Mesendoderm (in vitro differentiated cells): ENCODE measurements at regions not wholly inside any gene's neighbourhood (a gene's known extent, or its start where the extent isn't known, plus 50 kb on each side); places are given as distances from the start of the nearest gene placed in this dataset.

Source experiments
- DNase-seq: peaks from one replicate; pipeline ENCODE4 v3.0.0; 2013
- H2AK5ac ChIP-seq: 2 replicates; pipeline ENCODE4 v1.6.1; 2013; ENCODE audit warnings: low read length, inconsistent platforms
- H2BK120ac ChIP-seq: 2 replicates; pipeline ENCODE4 v1.6.1; 2013; ENCODE audit warnings: low read depth, mild to moderate bottlenecking, low read length, moderate library complexity, mixed read lengths
- H2BK15ac ChIP-seq: replicated peaks from 2 replicates; pipeline ENCODE4 v1.6.1; 2013; ENCODE audit warnings: low read depth, mild to moderate bottlenecking, moderate library complexity
- H2BK5ac ChIP-seq: 2 replicates; pipeline ENCODE4 v1.6.1; 2013; ENCODE audit warnings: low read length, inconsistent platforms
- H3K18ac ChIP-seq: 2 replicates; pipeline ENCODE4 v1.6.1; 2013; ENCODE audit warnings: mild to moderate bottlenecking, low read length, mixed read lengths
- H3K23ac ChIP-seq: one replicate; pipeline ENCODE4 v1.6.1; 2013; ENCODE audit warnings: low read length
- H3K27ac ChIP-seq: 2 replicates; pipeline ENCODE4 v1.5.1; 2013; ENCODE audit warnings: low read depth, mild to moderate bottlenecking, inconsistent platforms, low read length, moderate library complexity
- H3K27me3 ChIP-seq: 2 replicates; pipeline ENCODE4 v1.6.1; 2013; ENCODE audit warnings: low read length, control low read depth, mild to moderate bottlenecking, inconsistent platforms; ENCODE audit not compliant: insufficient read depth, poor library complexity
- H3K36me3 ChIP-seq: 2 replicates; pipeline ENCODE4 v1.6.1; 2013; ENCODE audit warnings: low read length, inconsistent platforms; ENCODE audit not compliant: control insufficient read depth, insufficient read depth
- H3K4ac ChIP-seq: one replicate; pipeline ENCODE4 v1.6.1; 2013; ENCODE audit warnings: low read depth, mild to moderate bottlenecking, low read length, moderate library complexity
- H3K4me1 ChIP-seq: 2 replicates; pipeline ENCODE4 v1.6.1; 2013; ENCODE audit warnings: low read depth, low read length, inconsistent platforms; ENCODE audit not compliant: control insufficient read depth
- H3K4me2 ChIP-seq: 2 replicates; pipeline ENCODE4 v1.6.1; 2013; ENCODE audit warnings: low read length
- H3K4me3 ChIP-seq: 2 replicates; pipeline ENCODE4 v1.5.1; 2013; ENCODE audit warnings: mild to moderate bottlenecking, low read length
- H3K56ac ChIP-seq: one replicate; pipeline ENCODE4 v1.6.1; 2013; ENCODE audit warnings: low read length
- H3K79me1 ChIP-seq: 2 replicates; pipeline ENCODE4 v1.6.1; 2013; ENCODE audit warnings: low read length, inconsistent platforms
- H3K79me2 ChIP-seq: 2 replicates; pipeline ENCODE4 v1.6.1; 2013; ENCODE audit warnings: mild to moderate bottlenecking, low read length; ENCODE audit not compliant: control insufficient read depth, insufficient read depth
- H3K9ac ChIP-seq: 2 replicates; pipeline ENCODE4 v1.6.1; 2013; ENCODE audit warnings: low read length, inconsistent platforms
- H4K5ac ChIP-seq: one replicate; pipeline ENCODE4 v1.6.1; 2013; ENCODE audit warnings: low read length
- H4K8ac ChIP-seq: one replicate; pipeline ENCODE4 v1.6.1; 2013; ENCODE audit warnings: low read depth, mild to moderate bottlenecking, control low read depth, low read length, moderate library complexity
- WGBS: extraction: QIAGEN DNeasy Blood & Tissue Kit; methylation state at CpG from one replicate; pipeline ENCODE4 v1.1.7; 2013; ENCODE audit warnings: low lambda C conversion rate, missing lambda C conversion rate; ENCODE audit not compliant: insufficient coverage; ENCODE audit errors: extremely low coverage; 5-methylcytosine and 5-hydroxymethylcytosine counted together

GRCh38 chr9:16282216-16282615 is 588.3 kb downstream of the BNC2 start:
- H2BK120ac ChIP-seq = no peak overlapping the region
- no peaks in the 10 kb centered on the region for H3K79me2 ChIP-seq
- H2AK5ac ChIP-seq = no peak overlapping the region
- H3K27ac ChIP-seq = no peak overlapping the region
- H3K4me1 ChIP-seq = no peaks in the 10 kb centered on the region
- no peaks in the 10 kb centered on the region for H3K36me3 ChIP-seq
- H3K4me3 ChIP-seq = no peak overlapping the region
- no peaks in the 10 kb centered on the region for H3K27me3 ChIP-seq
- H3K4me2 ChIP-seq = no peak overlapping the region
- H3K56ac ChIP-seq = no peak overlapping the region
- no peak for DNase-seq
- no peak overlapping the region for H3K4ac ChIP-seq
- no peak overlapping the region for H4K8ac ChIP-seq
- no peak overlapping the region for H2BK5ac ChIP-seq
- H3K9ac ChIP-seq = no peak overlapping the region
- WGBS = no CpG with 5 or more reads among the region's 2 CpGs
- H3K23ac ChIP-seq = no peak overlapping the region
- no peak overlapping the region for H3K18ac ChIP-seq
- H4K5ac ChIP-seq = no peak overlapping the region
- H2BK15ac ChIP-seq = no peak overlapping the region
- no peaks in the 10 kb centered on the region for H3K79me1 ChIP-seq

DNA sequence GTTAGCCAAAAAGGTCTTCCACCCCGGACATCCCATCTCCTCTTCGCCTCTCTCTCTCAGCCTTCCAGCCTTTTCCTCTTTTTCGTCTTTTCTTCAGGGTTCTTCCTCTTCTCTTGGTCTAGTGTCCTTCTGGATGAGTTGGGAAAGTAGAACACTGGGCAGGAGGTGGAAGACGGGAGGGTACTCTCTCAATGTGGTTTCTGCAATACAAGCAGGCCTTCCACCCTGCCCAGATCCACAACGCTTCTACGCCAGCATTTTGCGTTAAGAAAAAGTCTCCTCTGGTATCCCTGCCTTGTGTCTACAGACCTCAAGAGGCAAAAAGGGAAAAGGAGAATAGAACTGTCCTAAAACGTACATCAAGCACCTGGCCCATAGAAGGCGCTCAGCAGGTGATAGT is 587.8 kb downstream of the BNC2 start:
- Histone ChIP-seq H2AK5ac (no peak overlapping the region), H3K27ac (no peak overlapping the region)

DNA sequence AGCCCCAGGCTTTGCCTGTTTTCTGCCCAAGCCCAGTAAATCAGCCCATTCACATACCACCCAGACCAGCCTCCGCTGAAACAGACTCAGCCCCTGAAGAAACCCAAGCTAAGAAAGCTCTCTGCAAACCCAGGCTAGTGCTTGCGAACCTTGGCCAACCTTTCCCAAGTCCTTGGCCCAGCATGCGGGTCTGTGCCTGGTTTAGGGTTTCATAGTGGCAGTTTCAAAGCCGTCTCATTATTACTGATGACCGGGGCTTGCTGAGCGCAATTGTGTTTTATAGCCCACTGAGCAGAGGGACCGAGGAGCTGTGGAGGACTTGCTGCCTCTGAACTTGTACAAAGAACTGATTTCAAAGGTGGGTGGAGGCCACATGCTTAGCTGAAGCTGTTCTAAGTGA is 584.3 kb downstream of the BNC2 start:
- H2BK5ac ChIP-seq = no peak overlapping the region

More for the DNA sequence above, 587.8 kb downstream of the BNC2 start:
- Histone ChIP-seq H2BK120ac (no peak overlapping the region), H4K8ac (no peak overlapping the region), H3K79me1 (no peaks in the 10 kb centered on the region), H3K36me3 (no peaks in the 10 kb centered on the region), H3K79me2 (no peaks in the 10 kb centered on the region), H2BK5ac (no peak overlapping the region), H3K4me2 (no peak overlapping the region), H3K18ac (no peak overlapping the region), H4K5ac (no peak overlapping the region), H3K4ac (no peak overlapping the region), H3K9ac (no peak overlapping the region), H2BK15ac (no peak overlapping the region), H3K4me3 (no peak overlapping the region), H3K56ac (no peak overlapping the region), H3K23ac (no peak overlapping the region), H3K4me1 (no peaks in the 10 kb centered on the region), H3K27me3 (no peaks in the 10 kb centered on the region)
- no peak for DNase-seq
- WGBS = no CpG with 5 or more reads among the region's 9 CpGs

GRCh38 chr9:16289639-16290038 is 580.8 kb downstream of the BNC2 start:
- WGBS = no CpG with 5 or more reads among the region's 3 CpGs
- Histone ChIP-seq H3K4me3 (no peak overlapping the region), H3K79me1 (no peaks in the 10 kb centered on the region), H3K79me2 (no peaks in the 10 kb centered on the region), H3K27me3 (no peaks in the 10 kb centered on the region), H3K4me2 (no peak overlapping the region), H3K18ac (no peak overlapping the region), H4K5ac (no peak overlapping the region), H3K27ac (no peak overlapping the region), H3K4me1 (no peaks in the 10 kb centered on the region), H3K9ac (no peak overlapping the region), H3K23ac (no peak overlapping the region), H4K8ac (no peak overlapping the region), H2BK120ac (no peak overlapping the region), H2BK5ac (no peak overlapping the region), H2BK15ac (no peak overlapping the region), H2AK5ac (no peak overlapping the region), H3K4ac (no peak overlapping the region), H3K36me3 (no peaks in the 10 kb centered on the region), H3K56ac (no peak overlapping the region)
- DNase-seq = no peak

More for the DNA sequence above, 584.3 kb downstream of the BNC2 start:
- H3K18ac ChIP-seq = no peak overlapping the region
- H3K4ac ChIP-seq = no peak overlapping the region
- no CpG with 5 or more reads among the region's 7 CpGs for WGBS
- no peak overlapping the region for H3K4me3 ChIP-seq
- no peak overlapping the region for H4K5ac ChIP-seq
- H3K23ac ChIP-seq = no peak overlapping the region
- H3K27ac ChIP-seq = no peak overlapping the region
- no peak overlapping the region for H2BK120ac ChIP-seq
- H3K79me1 ChIP-seq = no peaks in the 10 kb centered on the region
- no peaks in the 10 kb centered on the region for H3K27me3 ChIP-seq
- no peaks in the 10 kb centered on the region for H3K79me2 ChIP-seq
- DNase-seq = no peak
- H2AK5ac ChIP-seq = no peak overlapping the region
- no peak overlapping the region for H2BK15ac ChIP-seq
- H3K56ac ChIP-seq = no peak overlapping the region
- H4K8ac ChIP-seq = no peak overlapping the region
- H3K4me2 ChIP-seq = no peak overlapping the region
- H3K4me1 ChIP-seq = no peaks in the 10 kb centered on the region
- H3K9ac ChIP-seq = no peak overlapping the region
- no peaks in the 10 kb centered on the region for H3K36me3 ChIP-seq

- no peak overlapping the region for H3K23ac ChIP-seq
- no peak for DNase-seq
- H3K27me3 ChIP-seq = no peaks in the 10 kb centered on the region
- H2BK5ac ChIP-seq = no peak overlapping the region
- H3K56ac ChIP-seq = no peak overlapping the region
- H3K4ac ChIP-seq = no peak overlapping the region
- H4K5ac ChIP-seq = no peak overlapping the region
- no peaks in the 10 kb centered on the region for H3K79me1 ChIP-seq
- H2AK5ac ChIP-seq = no peak overlapping the region
- H3K4me2 ChIP-seq = no peak overlapping the region
- no peak overlapping the region for H2BK15ac ChIP-seq
- H4K8ac ChIP-seq = no peak overlapping the region
- no peak overlapping the region for H2BK120ac ChIP-seq
- no CpG with 5 or more reads among the region's 5 CpGs for WGBS
- H3K79me2 ChIP-seq = no peaks in the 10 kb centered on the region
- H3K18ac ChIP-seq = no peak overlapping the region
- no peaks in the 10 kb centered on the region for H3K36me3 ChIP-seq
- no peak overlapping the region for H3K9ac ChIP-seq
- H3K27ac ChIP-seq = no peak overlapping the region
- H3K4me1 ChIP-seq = no peaks in the 10 kb centered on the region
- no peak overlapping the region for H3K4me3 ChIP-seq
Observed at GRCh38 chr9:16290169-16290568, 580.3 kb downstream of the BNC2 start.

DNA sequence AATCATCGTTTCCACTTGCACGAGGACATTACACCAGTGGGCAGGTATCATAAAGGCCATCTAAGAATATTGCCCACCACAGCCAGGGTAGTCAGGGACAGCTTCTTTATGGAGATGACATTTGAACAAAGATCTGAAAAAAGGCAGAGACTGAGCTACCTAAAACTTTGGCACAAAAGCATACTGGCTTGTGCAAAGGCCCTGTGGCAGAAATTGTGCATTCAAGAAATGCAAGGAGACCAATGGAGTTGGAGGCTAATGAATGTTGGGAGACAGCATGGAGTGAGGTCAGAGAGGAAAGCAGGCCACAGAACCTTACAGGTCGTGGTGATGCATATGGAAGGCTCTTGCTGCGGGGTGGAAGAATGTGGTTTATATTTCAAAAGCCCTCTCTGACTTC is 578.5 kb downstream of the BNC2 start:
- no peak overlapping the region for H4K8ac ChIP-seq
- no CpG with 5 or more reads among the region's 4 CpGs for WGBS
- H2BK15ac ChIP-seq = no peak overlapping the region
- H3K36me3 ChIP-seq = no peaks in the 10 kb centered on the region
- no peak overlapping the region for H2AK5ac ChIP-seq
- no peak for DNase-seq
- no peak overlapping the region for H4K5ac ChIP-seq
- H3K23ac ChIP-seq = no peak overlapping the region
- no peak overlapping the region for H3K18ac ChIP-seq
- H3K9ac ChIP-seq = no peak overlapping the region
- no peak overlapping the region for H2BK120ac ChIP-seq
- H3K4me2 ChIP-seq = no peak overlapping the region
- H3K4me3 ChIP-seq = no peak overlapping the region
- H3K56ac ChIP-seq = no peak overlapping the region
- H3K4ac ChIP-seq = no peak overlapping the region
- no peak overlapping the region for H2BK5ac ChIP-seq
- no peak overlapping the region for H3K27ac ChIP-seq
- H3K4me1 ChIP-seq = no peaks in the 10 kb centered on the region
- no peaks in the 10 kb centered on the region for H3K79me1 ChIP-seq
- no peaks in the 10 kb centered on the region for H3K27me3 ChIP-seq
- H3K79me2 ChIP-seq = no peaks in the 10 kb centered on the region
